Chondrocyte (in vitro differentiated cells): ENCODE measurements at regions not wholly inside any gene's neighbourhood (a gene's known extent, or its start where the extent isn't known, plus 50 kb on each side); places are given as distances from the start of the nearest gene placed in this dataset.

ENCODE experiments used
- DNase-seq: peaks from one replicate; pipeline ENCODE4 v3.0.0; 2021; ENCODE audit warnings: mixed read lengths, low spot score
- H3K27ac Mint-ChIP-seq: one replicate; pipeline ENCODE4 v1.8.0; 2021; ENCODE audit warnings: mild to moderate bottlenecking, moderate library complexity, mixed read lengths; ENCODE audit not compliant: unreplicated experiment
- H3K27me3 Mint-ChIP-seq: 2 replicates; pipeline ENCODE4 v1.8.0; 2021; ENCODE audit warnings: low read depth, mixed read lengths
- H3K36me3 Mint-ChIP-seq: 2 replicates; pipeline ENCODE4 v1.8.0; 2021; ENCODE audit warnings: low read depth, mixed read lengths
- H3K4me1 Mint-ChIP-seq: 2 replicates; pipeline ENCODE4 v1.8.0; 2021; ENCODE audit warnings: low read depth, mild to moderate bottlenecking, mixed read lengths
- H3K4me3 Mint-ChIP-seq: one replicate; pipeline ENCODE4 v1.8.0; 2021; ENCODE audit warnings: mild to moderate bottlenecking, moderate library complexity, mixed read lengths; ENCODE audit not compliant: unreplicated experiment
- H3K9me3 Mint-ChIP-seq: 2 replicates; pipeline ENCODE4 v1.8.0; 2021; ENCODE audit warnings: low read depth, mixed read lengths
- CTCF ChIP-seq: fragments of 200-600 bp; sonication (generic); IDR thresholded peaks from 2 replicates; pipeline ENCODE4 v1.5.0; 2021; ENCODE audit warnings: antibody characterized with exemption, mild to moderate bottlenecking, moderate library complexity

DNA sequence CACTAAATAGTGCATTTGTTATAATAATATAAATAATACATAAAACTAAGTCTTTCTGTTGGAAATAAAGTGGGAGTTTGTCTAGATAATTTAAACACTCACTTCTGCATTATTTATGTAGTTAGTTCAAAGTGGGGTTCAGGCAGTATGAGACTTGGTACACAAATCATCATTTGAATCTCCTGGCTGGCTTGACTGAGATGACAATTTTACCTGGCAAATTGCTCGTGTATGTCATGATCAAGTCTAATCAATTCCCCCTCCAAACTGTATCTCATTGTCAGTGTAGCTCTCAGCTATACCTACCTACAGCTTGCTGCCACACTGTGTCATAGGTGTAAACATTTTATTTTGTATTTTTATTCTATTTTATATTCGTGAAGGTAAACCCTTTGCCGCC, 563.4 kb upstream of the TENM3 start:
- Mint-ChIP-seq H3K9me3 (no peaks in the 10 kb centered on the region), H3K4me3 (no peak overlapping the region), H3K27me3 (no peaks in the 10 kb centered on the region), H3K27ac (no peak overlapping the region), H3K36me3 (no peaks in the 10 kb centered on the region), H3K4me1 (peaks cover 29% of the 10 kb centered on the region)
- DNase-seq: no peak
- TF ChIP-seq CTCF: no peak

DNA sequence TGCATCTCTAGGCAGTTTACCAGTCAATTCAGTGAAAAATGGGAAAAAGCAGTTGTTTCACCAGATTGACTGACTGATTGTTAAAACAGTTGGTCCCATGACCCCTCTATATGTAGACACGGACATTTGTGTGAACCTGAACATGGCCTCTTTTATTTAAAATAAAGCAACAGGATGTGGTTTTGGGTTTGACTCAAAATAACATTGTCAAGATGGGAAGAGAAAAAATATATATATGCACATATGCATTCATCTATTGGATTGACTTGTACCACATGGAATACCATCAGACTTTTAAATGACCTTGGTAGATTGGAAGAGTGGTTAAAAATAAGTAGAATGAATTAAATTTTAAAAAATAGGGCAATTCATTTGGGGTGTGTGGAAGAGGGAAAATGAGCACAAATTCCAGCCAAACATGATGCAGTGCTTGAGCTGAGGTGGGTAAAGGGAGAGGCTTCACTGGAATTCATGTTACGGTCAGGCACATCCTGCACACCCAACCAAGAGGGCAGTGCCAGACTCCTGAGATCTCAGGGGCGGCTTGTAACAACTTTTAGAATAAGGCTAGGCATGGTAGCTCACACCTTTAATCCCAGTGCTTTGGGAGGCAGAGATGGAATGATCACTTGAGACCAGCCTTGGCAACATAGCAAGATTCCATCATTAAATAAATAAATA, 560.7 kb upstream of the TENM3 start:
- TF ChIP-seq CTCF: no peak
- H3K27ac Mint-ChIP-seq: no peak overlapping the region
- H3K4me3 Mint-ChIP-seq: no peak overlapping the region
- no peaks in the 10 kb centered on the region for H3K27me3 Mint-ChIP-seq
- no peaks in the 10 kb centered on the region for H3K9me3 Mint-ChIP-seq
- H3K4me1 Mint-ChIP-seq: peaks cover 49% of the 10 kb centered on the region
- no peak for DNase-seq
- no peaks in the 10 kb centered on the region for H3K36me3 Mint-ChIP-seq

GRCh38 chr4:181684310-181684709, 558.9 kb upstream of the TENM3 start:
- Mint-ChIP-seq H3K9me3 (no peaks in the 10 kb centered on the region), H3K36me3 (no peaks in the 10 kb centered on the region), H3K27me3 (no peaks in the 10 kb centered on the region), H3K4me1 (peaks cover 67% of the 10 kb centered on the region), H3K4me3 (no peak overlapping the region), H3K27ac (peak overlapping the region; percentile 72)
- DNase-seq: no peak
- no peak for TF ChIP-seq CTCF

- TF ChIP-seq CTCF: no peak
- DNase-seq: no peak
- peaks cover 70% of the 10 kb centered on the region for H3K4me1 Mint-ChIP-seq
- no peaks in the 10 kb centered on the region for H3K36me3 Mint-ChIP-seq
- H3K27ac Mint-ChIP-seq: peak overlapping the region; percentile 75
- no peaks in the 10 kb centered on the region for H3K9me3 Mint-ChIP-seq
- no peak overlapping the region for H3K4me3 Mint-ChIP-seq
- no peaks in the 10 kb centered on the region for H3K27me3 Mint-ChIP-seq
These were observed 557.7 kb upstream of the TENM3 start for GRCh38 chr4:181685461-181685860.

- H3K4me3 Mint-ChIP-seq: no peak overlapping the region
These were observed 557.3 kb upstream of the TENM3 start for GRCh38 chr4:181685911-181686310.

More at GRCh38 chr4:181685911-181686310, 557.3 kb upstream of the TENM3 start:
- Mint-ChIP-seq H3K4me1 (peaks cover 70% of the 10 kb centered on the region), H3K27me3 (no peaks in the 10 kb centered on the region), H3K36me3 (no peaks in the 10 kb centered on the region), H3K9me3 (no peaks in the 10 kb centered on the region), H3K27ac (peak overlapping the region; percentile 75)
- no peak for TF ChIP-seq CTCF
- DNase-seq: no peak
